ENCODE measurements at regions not wholly inside any gene's neighbourhood (a gene's known extent, or its start where the extent isn't known, plus 50 kb on each side); places are given as distances from the start of the nearest gene placed in this dataset.

DNA sequence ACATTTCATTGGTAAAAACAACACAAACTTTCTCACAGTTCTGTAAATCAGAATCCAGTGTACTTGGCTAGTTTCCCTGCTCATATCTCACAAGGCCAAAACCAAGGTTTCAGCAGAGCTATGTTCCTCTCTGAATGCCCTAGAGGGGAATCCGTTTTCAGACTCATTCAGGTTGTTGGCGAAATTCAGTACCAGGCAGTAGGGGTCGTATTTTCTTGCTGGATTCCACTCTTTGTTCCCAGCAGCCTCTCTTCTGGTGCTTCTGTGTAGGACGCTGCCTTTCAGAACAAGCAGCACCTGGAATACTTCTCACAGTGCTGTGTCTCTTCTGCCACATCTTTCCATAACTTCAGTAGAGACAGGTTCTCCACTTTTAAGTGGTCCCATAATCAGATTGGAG lies 351.9 kb downstream of the PCDH18 start:
- no peak for DNase-seq
- TF ChIP-seq POLR2A (IDR thresholded peaks at IDR 0.05; ENCODE audit: low read length) (no peak), GATA1 (IDR thresholded peaks at IDR 0.05; ENCODE audit: low read depth, low read length) (no peak)

DNA sequence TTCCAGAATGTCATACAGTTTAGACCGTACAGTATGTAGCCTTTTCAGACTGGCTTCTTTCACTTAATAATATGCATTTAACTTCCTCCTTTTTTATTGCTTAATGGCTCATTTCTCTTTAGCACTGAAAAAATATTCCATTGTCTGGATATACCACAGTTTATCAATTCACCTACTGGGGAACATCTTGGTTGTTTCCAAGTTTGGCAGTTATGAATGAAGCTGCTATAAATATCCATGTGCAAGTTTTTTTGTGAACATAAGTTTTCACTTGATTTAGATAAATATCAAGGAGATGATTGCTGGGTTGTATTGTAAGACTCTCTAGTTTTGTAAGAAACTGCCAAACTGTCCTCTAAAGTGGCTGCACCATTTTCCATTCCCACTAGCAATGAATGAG lies 375.5 kb downstream of the PCDH18 start:
- TF ChIP-seq GATA1 (IDR thresholded peaks at IDR 0.05; ENCODE audit: low read depth, low read length) (no peak), POLR2A (IDR thresholded peaks at IDR 0.05; ENCODE audit: low read length) (no peak)
- DNase-seq: no peak

DNA sequence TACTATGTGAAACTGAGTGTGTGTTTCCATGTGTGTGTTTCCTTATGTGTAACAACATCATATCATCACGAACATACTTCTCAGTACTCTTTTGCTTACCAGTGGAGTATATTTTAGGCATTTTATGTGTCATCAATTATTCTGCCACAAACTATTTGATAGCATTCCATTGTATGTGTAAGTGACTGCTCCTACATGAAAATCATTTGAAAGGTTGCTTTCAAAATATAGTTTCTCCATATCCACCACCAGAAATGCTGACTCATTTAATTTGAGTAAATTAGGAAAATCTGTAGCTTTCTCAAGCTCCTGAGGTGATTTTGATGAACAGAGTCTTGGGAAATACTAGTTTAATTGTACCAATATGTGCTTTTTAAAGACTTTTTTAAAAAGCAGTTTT lies 376.2 kb downstream of the PCDH18 start:
- TF ChIP-seq POLR2A (IDR thresholded peaks at IDR 0.05; ENCODE audit: low read length) (no peak), GATA1 (IDR thresholded peaks at IDR 0.05; ENCODE audit: low read depth, low read length) (no peak)
- DNase-seq: no peak

DNA sequence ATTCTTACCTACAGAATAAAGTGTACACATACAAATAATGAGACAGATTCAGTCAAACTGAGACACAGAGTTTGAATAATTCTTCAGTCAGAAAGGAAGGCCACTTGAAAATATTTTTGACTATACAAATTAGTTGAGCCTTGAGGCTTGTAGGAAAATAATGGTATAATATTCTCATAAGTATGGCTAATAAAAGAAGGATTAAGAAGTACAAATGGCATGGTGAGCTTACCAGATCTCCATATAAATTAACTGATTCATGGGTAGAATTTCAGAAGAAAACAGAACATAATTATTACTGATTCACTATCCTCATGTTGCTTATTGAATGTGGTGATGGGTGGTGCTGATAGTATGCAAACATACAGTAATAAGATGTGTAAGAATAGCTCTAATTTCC lies 401.1 kb downstream of the PCDH18 start:
- no peak for DNase-seq
- TF ChIP-seq POLR2A (IDR thresholded peaks at IDR 0.05; ENCODE audit: low read length): no peak
- TF ChIP-seq GATA1 (IDR thresholded peaks at IDR 0.05; ENCODE audit: low read depth, low read length): no peak

DNA sequence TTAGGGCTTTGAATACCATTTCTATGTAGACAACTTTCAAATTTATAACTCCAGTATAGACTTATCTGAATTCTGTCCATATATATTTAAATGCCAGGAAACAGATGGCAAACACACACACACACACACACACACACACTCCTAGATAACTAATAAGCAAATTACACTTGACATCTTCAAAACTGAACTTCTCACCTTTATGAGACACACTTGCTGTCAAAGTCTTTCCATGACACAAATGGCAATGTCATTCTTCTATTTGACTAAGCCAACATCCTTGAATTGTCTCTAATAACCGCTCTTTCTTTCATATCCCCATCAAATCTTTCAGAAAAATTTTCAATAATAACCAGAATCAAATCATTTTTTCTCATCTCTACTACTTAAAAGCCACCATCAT lies 402.4 kb downstream of the PCDH18 start:
- DNase-seq: no peak
- TF ChIP-seq POLR2A (IDR thresholded peaks at IDR 0.05; ENCODE audit: low read length): no peak
- no peak for TF ChIP-seq GATA1 (IDR thresholded peaks at IDR 0.05; ENCODE audit: low read depth, low read length)

DNA sequence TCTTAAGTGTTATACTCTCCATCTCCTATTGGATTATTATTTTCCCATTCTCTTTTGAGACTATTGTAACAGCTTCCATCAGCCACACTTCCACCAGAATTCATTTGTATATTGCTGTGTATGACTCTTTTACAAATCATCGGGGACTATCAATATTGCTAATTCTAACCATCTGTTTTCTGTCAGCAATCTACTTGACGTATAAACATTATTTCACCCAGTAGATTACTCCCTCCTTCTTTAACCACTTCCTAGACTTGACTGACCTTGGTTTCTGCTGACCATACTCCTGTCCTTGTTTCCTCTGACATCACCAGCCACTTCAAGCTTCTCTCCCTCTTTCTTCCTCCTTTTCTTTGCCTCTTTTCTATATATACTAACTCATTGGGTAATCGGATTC lies 402.9 kb downstream of the PCDH18 start:
- DNase-seq: no peak
- no peak for TF ChIP-seq POLR2A (IDR thresholded peaks at IDR 0.05; ENCODE audit: low read length)
- no peak for TF ChIP-seq GATA1 (IDR thresholded peaks at IDR 0.05; ENCODE audit: low read depth, low read length)

DNA sequence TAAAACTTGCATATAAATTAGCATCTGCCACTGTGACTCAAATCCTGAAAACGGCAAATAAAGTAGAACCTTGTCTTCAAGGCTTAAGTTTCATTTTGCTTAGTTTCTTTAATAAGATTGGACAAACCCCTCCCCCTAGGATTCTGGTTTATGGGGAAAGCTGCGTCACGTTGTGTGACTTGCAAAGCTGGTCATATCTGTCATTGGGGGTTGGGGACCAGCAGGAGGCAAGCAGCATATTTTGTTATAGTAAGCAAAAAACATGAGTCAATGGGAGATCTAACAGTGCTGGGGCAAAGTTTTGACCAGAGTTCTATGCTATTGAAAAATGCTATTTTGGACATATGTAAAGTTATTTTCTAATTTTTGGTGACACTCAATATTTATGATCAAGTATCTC lies 407.3 kb downstream of the PCDH18 start:
- TF ChIP-seq POLR2A (IDR thresholded peaks at IDR 0.05; ENCODE audit: low read length) (no peak), GATA1 (IDR thresholded peaks at IDR 0.05; ENCODE audit: low read depth, low read length) (no peak)
- DNase-seq: no peak

DNA sequence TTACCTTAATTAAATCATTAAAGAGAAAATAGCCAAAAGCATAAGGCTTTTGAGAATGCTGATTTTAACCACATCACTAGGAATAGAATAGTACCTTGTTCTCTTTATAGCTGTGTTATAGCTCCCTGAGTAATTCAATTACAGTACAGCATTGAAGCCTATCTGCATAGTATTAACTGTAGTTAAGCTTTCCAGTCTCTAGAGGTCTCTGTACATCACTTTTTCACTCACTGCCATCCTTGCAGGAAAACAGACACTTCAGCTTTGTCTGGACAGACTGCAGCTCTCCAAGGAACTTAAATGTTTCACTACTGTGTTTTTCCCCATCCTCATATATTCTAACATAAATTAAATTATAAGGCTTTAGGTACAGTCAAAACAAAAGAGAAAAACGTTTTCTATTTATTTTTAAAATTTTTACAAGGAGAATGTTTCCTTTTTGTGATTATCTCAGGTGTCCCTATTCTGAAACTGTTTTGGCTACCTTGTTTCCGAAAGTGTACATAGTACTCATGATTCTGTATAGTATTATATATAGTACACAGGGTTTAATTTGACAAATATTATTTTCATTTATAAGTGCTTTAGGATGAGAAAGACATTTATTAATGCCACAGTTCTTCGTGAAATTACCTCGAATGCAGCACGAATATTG lies 407.9 kb downstream of the PCDH18 start:
- peak; percentile 1 to 7 for DNase-seq
- TF ChIP-seq GATA1 (IDR thresholded peaks at IDR 0.05; ENCODE audit: low read depth, low read length) (no peak), POLR2A (IDR thresholded peaks at IDR 0.05; ENCODE audit: low read length) (no peak)

DNA sequence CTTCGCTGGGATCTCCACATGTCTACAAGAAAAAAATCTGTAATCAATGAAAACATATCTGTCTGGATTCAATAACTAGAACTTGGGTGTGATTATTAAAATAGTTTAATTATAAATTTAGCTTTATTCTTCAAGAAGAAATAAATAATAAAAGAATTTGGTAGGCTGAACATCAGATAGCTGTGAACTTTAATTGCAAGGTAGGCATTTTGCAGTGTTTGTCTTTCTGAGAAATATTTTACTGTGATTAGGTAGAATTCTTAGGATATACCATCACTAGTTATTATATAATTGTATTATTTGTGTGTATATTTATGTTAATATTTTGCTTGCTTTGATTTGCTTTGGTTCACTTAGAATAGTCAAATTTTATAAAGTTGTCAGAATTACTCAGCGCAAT lies 409.4 kb downstream of the PCDH18 start:
- DNase-seq: no peak
- TF ChIP-seq GATA1 (IDR thresholded peaks at IDR 0.05; ENCODE audit: low read depth, low read length) (no peak), POLR2A (IDR thresholded peaks at IDR 0.05; ENCODE audit: low read length) (no peak)

DNA sequence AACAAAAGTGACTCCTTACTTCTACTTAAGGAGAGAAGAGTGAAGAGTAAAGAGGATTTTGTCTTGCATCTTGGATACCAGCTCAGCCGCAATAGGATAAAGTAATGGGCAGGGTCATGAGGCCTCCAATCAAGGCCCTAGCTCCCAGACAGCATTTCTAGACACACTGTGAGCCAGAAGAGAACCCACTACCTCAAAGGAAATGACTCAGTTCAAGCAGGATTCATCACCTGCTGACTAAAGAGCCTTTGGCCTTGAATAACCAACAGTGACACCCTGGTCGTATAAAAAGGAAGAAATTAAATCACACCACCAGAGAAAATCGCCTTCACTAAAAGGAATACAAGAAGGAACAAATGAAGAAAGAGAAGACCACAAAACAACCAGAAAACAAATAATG lies 416.1 kb downstream of the PCDH18 start:
- no peak for DNase-seq
- TF ChIP-seq GATA1 (IDR thresholded peaks at IDR 0.05; ENCODE audit: low read depth, low read length) (no peak), POLR2A (IDR thresholded peaks at IDR 0.05; ENCODE audit: low read length) (no peak)

DNA sequence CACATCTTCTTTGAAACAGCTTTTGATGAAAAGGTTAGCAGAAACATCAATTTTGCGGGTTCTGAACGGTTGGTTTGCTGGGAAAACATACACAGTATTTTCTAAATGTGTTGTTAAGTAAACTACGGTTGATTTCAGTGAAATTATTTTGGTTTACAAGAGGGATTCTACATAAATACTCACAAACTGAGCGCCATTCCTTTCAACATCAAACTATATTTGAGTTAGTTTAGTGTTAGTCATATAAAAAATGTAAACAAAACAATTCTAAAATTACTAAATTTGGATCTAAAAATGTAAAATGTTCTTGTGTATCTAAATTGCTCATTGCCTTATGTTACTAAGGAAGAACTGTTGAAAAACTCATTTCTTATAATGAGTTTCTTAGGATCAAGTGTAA lies 425.6 kb downstream of the PCDH18 start:
- TF ChIP-seq GATA1 (IDR thresholded peaks at IDR 0.05; ENCODE audit: low read depth, low read length) (no peak), POLR2A (IDR thresholded peaks at IDR 0.05; ENCODE audit: low read length) (no peak)
- no peak for DNase-seq

DNA sequence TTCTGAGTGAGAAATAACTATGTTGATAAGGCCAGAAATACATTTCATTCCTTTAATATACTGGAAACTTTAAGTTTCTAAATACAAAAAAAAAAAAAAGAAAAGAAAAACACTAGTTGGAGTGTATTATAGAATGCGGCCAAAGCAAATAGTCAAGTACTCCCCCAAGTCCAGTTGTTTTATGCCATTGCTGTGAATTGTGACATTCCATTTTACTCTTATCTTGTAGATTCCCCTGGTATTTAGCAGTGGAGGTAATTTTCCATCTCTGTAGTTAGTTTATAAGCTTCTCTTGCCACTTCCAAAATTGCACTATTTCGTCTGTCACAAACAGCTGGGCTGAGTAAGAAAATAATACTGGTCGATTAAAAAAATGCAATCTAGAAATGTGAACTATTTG lies 426.0 kb downstream of the PCDH18 start:
- no peak for TF ChIP-seq GATA1 (IDR thresholded peaks at IDR 0.05; ENCODE audit: low read depth, low read length)
- TF ChIP-seq POLR2A (IDR thresholded peaks at IDR 0.05; ENCODE audit: low read length): no peak
- no peak for DNase-seq

DNA sequence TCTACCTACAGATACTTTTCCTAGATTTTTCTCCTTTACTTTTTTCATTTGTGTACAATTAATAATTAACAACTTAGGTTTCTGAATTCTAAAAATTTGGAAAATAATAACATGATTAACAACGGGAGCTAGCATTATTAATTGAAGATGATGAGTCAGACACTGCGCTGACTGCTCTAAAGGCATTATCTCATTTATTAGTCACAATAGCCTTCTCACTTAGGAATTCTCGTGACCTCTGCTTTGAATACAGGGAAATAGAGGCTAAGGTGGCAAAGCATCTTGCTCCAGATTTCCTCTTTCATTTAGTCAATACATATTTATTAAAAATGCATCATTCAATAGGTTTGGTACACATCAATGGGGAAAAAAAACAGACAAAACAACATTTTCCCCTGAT lies 441.3 kb downstream of the PCDH18 start:
- no peak for TF ChIP-seq POLR2A (IDR thresholded peaks at IDR 0.05; ENCODE audit: low read length)
- no peak for TF ChIP-seq GATA1 (IDR thresholded peaks at IDR 0.05; ENCODE audit: low read depth, low read length)
- no peak for DNase-seq

DNA sequence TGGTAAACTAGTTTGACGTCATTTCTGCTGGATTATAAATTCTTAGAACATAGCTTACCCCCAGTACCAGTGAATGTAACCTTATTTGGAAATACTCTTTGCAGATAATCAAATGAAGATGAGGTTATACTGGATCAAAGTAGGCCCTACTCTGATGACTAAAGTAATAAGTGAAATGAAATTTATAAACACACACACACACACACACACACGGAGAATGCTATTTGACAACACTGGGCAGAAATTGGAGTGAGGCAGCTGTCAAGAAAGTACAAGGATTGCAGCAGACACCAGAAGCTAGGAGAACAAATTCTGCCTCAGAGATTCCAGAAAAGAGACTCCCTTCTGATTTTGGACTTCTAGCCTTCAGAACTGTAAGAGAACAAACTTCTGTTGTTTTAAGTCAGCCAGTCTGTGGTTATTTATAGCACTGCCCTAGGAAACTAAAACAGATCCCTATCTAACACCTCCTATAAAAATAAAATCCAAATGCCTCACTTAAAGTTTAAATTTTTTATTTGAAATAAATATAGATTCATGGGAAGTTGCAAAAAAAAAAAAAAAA lies 448.6 kb downstream of the PCDH18 start:
- TF ChIP-seq GATA1 (IDR thresholded peaks at IDR 0.05; ENCODE audit: low read depth, low read length) (no peak), POLR2A (IDR thresholded peaks at IDR 0.05; ENCODE audit: low read length) (no peak)
- no peak for DNase-seq

DNA sequence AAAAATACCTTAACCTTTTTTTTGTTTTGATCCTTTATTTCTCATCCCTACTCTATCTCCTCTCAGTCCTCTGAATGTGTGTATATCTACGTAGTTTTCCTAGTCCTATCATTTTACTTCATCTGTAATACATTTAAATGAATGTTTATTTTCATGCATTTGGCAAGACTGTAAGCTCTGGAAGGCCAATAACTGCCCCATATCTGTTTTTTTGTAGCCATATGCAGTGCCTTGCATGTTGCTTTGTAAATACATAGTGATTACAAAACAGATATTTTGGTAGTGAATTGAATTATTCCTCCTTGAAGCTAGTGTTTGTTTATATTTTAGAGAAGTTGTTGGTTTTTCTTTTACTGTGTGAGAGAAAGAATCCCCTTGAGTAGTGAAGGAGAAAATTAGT lies 450.2 kb downstream of the PCDH18 start:
- TF ChIP-seq POLR2A (IDR thresholded peaks at IDR 0.05; ENCODE audit: low read length) (no peak), GATA1 (IDR thresholded peaks at IDR 0.05; ENCODE audit: low read depth, low read length) (no peak)

More for the DNA sequence above, 450.2 kb downstream of the PCDH18 start:
- DNase-seq: no peak

All from erythroblast (primary cell).